ENCODE measurements at regions not wholly inside any gene's neighbourhood (a gene's known extent, or its start where the extent isn't known, plus 50 kb on each side); places are given as distances from the start of the nearest gene placed in this dataset.
A peak's percentile ranks its signal among the peaks of the same experiment; 100 is the strongest.
"Not testable (repeated sequence)": the region's sequence is repeated elsewhere in the genome, so short reads cannot be mapped to it uniquely, and the experiment has no call there.

DNA sequence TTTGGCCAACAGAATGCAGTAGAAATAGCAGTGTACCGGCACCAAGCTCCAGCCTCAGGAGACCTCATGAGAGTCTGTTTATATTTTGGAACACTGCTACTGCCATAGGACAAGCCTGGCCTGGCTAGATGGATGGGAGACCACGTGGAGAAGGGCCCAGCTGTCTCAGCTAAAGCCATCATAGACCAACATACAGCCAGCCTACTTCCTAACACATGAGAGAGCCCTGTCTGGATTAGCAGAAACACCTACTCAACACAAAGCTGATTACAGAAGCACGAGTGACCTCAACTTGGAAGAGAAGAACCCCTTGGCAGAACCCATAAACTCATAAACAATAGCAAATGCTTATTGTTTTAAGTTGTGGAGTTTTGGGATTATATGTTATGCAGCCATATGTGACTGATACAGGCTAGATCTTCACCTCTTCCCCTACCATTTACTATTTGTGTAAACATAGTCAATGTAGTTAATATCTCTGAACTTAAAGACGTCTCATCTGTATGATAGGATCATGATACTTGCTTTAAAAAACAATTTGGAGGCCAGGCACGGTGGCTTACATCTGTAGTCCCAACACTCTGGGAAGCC is 199.4 kb upstream of the ZNF217 start:
- FAIRE-seq: no peak

DNA sequence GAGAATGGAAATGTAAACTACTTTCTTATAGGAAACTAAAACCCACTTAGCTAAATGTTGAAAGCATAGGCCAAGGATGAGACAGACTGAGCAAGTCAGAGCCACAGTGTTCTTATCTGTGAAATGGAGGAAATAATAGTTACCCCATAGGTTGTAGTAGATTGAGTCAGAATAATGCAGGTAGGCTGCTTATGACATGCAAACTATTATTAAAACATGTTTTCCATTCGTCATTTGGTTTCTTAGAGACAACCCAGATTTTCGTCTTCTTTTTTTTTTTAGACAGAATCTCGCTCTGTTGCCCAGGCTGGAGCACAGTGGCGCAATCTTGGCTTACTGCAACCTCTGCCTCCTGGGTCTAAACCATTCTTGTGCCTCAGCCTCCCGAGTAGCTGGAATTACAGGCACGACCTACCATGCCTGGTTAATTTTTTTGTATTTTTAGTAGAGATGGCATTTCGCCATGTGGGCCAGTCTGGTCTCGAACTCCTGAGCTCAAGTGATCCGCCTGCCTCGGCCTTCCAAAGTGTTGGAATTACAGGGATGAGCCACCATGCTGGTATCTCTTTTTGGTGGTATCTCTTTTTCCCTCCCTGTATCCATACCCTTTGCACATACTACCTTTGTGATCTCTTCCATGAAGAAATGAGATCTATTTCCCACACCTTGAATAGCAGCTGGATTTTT is 196.5 kb upstream of the ZNF217 start:
- no peak for FAIRE-seq

- FAIRE-seq: no peak
These were observed 194.8 kb upstream of the ZNF217 start for GRCh38 chr20:53788253-53789022.

DNA sequence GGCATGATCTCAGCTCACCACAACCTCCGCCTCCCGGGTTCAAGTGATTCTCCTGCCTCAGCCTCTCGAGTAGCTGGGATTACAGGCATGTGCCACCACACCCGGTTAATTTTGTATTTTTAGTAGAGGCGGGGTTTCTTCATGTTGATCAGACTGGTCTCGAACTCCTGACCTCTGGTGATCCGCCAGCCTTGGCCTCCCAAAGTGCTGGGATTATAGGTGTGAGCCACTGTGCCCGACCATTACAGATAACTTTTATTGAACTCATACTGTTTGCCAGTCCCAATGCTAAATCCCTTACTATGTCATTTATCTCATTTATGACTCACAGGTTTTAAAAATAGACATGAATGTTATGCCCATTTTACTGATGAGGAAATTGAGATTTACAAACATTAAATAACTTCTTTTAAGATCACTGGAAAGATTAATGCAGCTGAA is 193.9 kb upstream of the ZNF217 start:
- not testable (repeated sequence) for FAIRE-seq

DNA sequence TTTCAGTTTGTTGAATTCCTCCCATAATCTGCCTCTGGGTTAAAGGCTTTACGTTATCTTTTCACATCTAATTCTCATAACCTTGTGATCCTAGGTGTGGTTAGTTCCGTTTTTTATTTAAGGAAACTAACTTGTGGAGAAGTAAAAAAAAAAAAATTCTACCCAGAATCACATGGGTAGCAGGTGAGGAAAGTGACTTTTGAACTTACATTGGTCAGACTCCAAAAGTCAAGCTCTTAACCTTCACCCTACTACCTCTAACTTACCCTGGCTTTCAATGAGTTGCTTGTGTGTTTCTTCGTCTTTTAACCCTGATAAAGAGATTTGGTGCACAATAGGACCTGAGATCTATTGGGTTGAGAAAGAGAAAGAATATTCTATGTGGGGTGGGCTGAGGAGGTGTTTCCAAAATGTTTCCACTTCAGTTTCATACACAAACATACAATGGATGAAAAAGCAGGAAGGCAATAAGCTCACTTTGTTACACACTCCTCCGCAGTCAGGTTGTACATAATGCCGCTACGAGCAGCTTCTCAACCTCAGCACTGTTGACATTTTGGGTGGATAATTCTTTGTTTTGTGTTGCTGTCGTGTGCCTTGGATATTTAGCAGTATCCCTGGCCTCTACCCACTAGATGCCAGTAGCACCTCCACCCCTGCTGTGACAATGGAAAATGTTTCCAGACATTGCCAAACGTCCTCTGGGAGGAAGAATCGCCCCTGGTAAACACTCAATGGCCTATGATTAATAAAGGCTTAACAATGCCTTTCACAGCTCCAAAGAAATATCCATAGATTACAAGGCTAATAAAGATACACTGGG is 193.0 kb upstream of the ZNF217 start:
- no peak for FAIRE-seq

GRCh38 chr20:53786071-53786444 is 192.4 kb upstream of the ZNF217 start:
- FAIRE-seq: no peak

- FAIRE-seq: no peak
These were observed 191.7 kb upstream of the ZNF217 start for GRCh38 chr20:53785320-53785719.

DNA sequence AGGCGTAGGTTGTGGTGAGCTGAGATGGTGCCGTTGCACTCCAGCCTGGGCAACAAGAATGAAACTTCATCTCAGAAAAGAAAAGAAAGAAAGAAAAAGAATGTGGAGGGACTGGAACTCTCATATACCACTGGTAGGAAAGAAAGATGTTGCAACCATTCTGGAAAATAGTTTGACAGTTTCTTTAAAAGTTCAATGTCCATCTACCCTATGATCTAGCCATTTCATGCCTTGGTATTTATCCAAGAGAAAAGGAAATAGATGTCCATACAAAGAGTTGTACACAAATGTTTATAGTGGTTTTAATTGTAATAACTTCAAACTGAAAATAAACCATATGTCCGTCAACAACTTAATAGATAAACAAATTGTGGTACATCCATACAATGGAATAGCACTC is 190.1 kb upstream of the ZNF217 start:
- FAIRE-seq: no peak

- FAIRE-seq: no peak
These were observed 189.1 kb upstream of the ZNF217 start for GRCh38 chr20:53782612-53783246.

DNA sequence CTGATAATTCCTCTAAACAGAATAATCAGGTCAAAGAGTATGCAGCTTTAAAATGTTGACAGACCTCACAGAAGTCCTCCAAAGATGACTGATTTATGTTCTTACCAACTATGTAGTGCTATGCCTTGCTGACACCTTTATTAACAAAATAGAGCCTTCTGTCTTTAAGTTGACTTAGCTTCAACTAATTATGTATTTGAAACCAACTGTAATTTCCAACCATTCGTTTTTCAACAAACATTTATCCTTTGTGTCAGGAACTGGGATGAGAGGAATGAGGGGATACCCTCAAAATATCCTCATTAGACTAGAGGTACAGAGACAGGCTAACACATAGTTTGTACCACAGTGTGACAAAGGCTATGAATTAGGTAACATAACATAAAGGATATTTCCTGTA is 186.2 kb upstream of the ZNF217 start:
- FAIRE-seq: no peak

- FAIRE-seq: no peak
These were observed 185.1 kb upstream of the ZNF217 start for GRCh38 chr20:53778736-53779135.

DNA sequence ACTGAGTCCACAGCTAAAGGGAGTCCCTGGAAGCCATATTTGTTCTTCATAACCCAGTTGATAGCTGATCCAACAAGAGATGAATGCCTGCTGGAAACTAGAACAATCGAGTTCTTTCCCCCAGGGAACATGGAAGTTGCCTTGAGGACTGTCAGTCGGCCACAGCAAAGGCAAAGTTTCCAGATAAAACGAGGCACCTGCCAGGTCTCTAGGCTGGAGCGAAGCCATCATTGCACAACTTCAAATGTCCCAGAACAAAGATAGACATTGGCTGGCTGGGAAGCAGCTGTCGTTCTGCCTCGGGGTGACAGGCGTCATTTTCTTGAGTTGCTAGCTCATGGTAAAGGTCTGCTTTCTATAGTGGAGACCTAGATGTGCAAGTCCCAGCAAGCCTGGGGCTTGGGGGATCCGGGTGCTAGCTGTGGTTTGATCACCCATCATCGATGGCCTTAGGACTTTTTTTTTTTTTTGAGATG is 184.4 kb upstream of the ZNF217 start:
- no peak for FAIRE-seq

- FAIRE-seq: not testable (repeated sequence)
These were observed 183.8 kb upstream of the ZNF217 start for GRCh38 chr20:53777402-53777801.

DNA sequence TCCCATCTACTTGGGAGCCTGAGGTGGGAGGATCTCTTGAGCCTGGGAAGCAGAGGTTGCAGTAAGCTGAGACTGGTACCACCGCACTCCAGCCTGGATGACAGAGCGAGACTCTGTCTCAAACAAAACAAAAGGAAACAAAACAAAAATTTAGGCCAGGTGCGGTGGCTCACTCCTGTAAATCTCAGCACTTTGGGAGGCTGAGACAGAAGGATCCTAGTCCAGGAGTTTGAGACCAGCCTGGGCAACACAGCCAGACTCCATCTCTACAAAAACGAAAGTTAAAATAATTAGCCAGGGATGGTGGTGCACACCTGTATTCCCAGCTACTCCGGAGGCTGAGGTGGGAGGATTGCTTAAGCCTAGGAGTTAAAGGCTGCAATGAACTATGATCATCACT is 183.2 kb upstream of the ZNF217 start:
- FAIRE-seq: no peak

- FAIRE-seq: no peak
These were observed 181.0 kb upstream of the ZNF217 start for GRCh38 chr20:53774461-53775203.

- FAIRE-seq: peak; percentile 99
These were observed 180.3 kb upstream of the ZNF217 start for GRCh38 chr20:53773792-53774401.

GRCh38 chr20:53773066-53773791 is 179.6 kb upstream of the ZNF217 start:
- not testable (repeated sequence) for FAIRE-seq

DNA sequence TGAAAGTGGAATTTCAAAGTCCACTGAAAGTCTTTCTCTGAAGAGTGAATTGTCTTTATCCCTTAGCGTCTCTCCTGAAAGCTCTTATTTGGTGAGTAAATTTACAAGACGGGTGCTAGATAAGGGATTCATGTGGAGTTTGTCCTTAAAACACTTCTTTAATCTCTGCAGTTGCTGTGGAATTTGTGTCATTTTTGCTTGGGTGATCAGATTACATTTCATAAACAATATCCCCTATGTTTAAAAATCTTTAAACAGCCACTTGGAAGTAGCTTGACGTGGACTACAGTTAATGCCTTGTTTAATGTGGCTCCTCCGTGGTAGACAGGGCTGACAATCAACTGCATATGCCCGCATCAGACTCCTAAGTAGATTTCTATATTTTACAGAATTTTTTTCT is 175.4 kb upstream of the ZNF217 start:
- FAIRE-seq: peak; percentile 98

DNA sequence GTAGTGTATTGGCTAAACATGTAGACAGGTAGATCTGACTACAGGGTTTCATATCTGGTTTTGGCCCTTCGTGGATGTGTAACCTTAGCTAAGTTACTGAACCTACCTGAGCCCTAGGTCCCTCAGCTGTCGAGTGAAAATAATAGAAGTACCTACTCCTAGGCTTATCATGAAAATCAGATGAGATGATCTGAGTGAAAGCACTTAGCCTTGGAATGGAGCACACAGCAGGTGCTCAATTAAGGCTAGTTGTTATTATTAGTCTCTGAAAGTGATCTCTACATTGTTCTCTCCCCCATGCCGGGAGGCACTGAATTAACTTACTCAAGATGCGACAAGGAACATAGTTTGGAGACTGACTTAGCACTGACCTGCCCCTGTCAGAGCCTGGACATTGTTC is 174.7 kb upstream of the ZNF217 start:
- no peak for FAIRE-seq

DNA sequence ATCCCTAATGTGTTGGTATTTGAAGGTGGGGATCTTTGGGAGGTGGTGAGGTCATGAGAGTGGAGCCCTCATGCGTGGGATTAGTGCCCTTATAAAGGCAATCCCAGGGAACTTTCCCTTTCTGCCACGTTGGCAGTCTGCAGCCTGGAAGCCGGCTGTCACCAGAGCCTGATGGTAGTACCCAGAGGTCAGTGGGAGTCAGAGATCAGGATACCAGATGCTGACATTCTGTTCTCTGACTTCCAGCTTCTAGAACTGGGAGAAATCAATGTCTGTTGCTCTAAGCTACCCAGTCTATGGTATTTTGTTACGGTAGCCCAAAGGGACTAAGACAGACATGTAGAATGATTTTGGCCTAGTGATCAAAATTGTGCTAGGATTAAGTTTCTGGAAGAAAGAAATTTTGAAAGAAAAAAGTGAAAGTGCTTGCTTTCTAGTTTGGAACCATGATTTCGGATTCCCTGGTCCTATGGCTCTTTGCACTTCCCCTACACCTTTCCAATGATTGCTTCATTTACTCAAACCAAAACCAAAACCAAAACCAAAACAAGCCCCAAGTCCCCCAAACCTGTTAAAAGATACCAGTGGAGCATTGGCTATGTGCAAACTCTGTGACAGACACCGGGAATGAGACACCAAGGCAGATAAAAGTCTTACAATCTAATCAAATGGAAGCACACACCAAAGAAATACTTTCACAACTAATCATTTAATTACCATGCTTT is 173.7 kb upstream of the ZNF217 start:
- FAIRE-seq: no peak
